Muscle layer of duodenum (tissue), 2 donors: ENCODE measurements at regions not wholly inside any gene's neighbourhood (a gene's known extent, or its start where the extent isn't known, plus 50 kb on each side); places are given as distances from the start of the nearest gene placed in this dataset.
"Not testable (repeated sequence)": the region's sequence is repeated elsewhere in the genome, so short reads cannot be mapped to it uniquely, and the experiment has no call there.

ENCODE experiments used
- H3K27ac ChIP-seq: one replicate; pipeline ENCODE4 v1.7.0; 2013; ENCODE audit warnings: mild to moderate bottlenecking, low read length
- H3K27me3 ChIP-seq: one replicate; pipeline ENCODE4 v1.7.0; 2013; ENCODE audit warnings: low read depth, mild to moderate bottlenecking, control low read depth, low read length
- H3K36me3 ChIP-seq, 2 donors: one replicate each; pipeline ENCODE4 v1.7.0; 2013; ENCODE audit warnings: low read length in 2 of 2, control low read depth in 1 of 2, mild to moderate bottlenecking in 1 of 2; ENCODE audit not compliant: insufficient read depth in 2 of 2, control insufficient read depth in 1 of 2
- H3K4me1 ChIP-seq, 2 donors: one replicate each; pipeline ENCODE4 v1.7.0; 2013; ENCODE audit warnings: low read length in 2 of 2, mild to moderate bottlenecking in 2 of 2, control low read depth in 1 of 2, moderate library complexity in 1 of 2; ENCODE audit not compliant: insufficient read depth in 2 of 2, control insufficient read depth in 1 of 2
- H3K4me3 ChIP-seq, 2 donors: one replicate each; pipeline ENCODE4 v1.7.0; 2013; ENCODE audit warnings: low read length in 2 of 2, low read depth in 1 of 2, mild to moderate bottlenecking in 1 of 2
- H3K9me3 ChIP-seq, 2 donors: one replicate each; pipeline ENCODE4 v1.7.0; 2013; ENCODE audit warnings: low read length in 2 of 2, control low read depth in 1 of 2, mild to moderate bottlenecking in 1 of 2; ENCODE audit not compliant: control insufficient read depth in 1 of 2
- donor health status: healthy.

DNA sequence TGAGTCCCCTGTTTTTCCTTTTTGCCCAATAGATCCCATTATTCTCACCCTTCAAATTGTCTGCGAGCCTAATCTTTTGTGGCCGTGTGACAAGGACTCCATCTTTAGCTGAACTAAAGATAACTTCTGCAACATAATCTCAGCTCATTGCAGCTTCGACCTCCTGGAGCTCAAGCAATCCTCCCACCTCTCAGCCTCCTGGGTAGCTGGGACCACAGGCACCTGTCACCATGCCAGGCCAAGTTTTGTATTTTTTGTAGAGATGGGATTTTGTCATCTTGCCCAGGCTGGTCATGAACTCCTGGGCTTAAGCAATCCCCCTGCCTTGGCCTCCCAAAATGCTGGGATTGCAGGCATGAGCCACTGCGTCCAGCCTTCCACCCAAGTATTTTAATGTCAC, 161.0 kb downstream of the GJA1 start:
- Histone ChIP-seq H3K9me3 (no peaks in the 10 kb centered on the region), H3K36me3 (no peaks in the 10 kb centered on the region), H3K27me3 (no peaks in the 10 kb centered on the region), H3K4me3 (no peak overlapping the region), H3K4me1 (no peaks in the 10 kb centered on the region), H3K27ac (no peak overlapping the region)

- no peak overlapping the region for H3K4me3 ChIP-seq
- no peaks in the 10 kb centered on the region for H3K27me3 ChIP-seq
- no peak overlapping the region for H3K27ac ChIP-seq
- no peaks in the 10 kb centered on the region for H3K9me3 ChIP-seq
- no peaks in the 10 kb centered on the region for H3K36me3 ChIP-seq
- H3K4me1 ChIP-seq, result no peaks in the 10 kb centered on the region
Measured at GRCh38 chr6:121597654-121598053, 162.2 kb downstream of the GJA1 start.

GRCh38 chr6:121599331-121599730, 163.9 kb downstream of the GJA1 start:
- H3K36me3 ChIP-seq, H3K27ac ChIP-seq: not testable (repeated sequence)

DNA sequence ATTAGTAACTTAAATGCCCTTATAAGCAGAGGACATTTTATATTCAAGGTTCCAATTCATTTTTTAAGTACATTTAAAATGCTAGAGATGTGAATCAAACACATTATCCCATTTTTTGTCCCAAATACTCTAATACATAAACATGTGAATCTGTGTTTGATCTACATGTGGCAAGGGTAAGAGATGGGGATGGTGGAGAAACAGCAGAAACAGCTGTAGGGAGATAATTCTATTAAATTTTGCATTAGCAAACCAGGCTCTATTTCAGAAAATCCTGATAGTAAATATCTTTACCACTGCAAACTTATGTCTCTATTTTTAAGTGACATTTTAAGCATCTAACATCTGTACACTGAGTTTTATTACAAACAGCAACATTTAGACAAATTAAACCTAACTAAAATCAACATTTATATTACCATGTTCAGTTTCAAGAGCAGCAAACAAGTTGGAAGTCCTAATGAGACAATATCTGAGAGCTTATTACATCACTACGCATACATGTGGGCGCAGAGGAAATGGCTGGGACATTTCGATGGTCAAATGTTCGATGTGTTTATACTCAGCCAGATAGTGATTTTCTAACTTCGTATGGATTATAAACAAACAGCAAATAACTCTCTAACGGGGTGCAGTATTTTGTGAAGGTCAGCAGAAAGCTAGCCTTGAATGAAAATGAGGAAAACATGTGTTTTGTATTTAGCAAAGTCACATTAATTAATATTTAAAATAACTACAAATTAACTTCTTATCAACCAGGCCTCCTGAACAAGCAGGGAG, 165.1 kb downstream of the GJA1 start:
- H3K27ac ChIP-seq, result no peak overlapping the region
- H3K36me3 ChIP-seq, result no peaks in the 10 kb centered on the region
- H3K27me3 ChIP-seq, result no peaks in the 10 kb centered on the region
- H3K9me3 ChIP-seq, result no peaks in the 10 kb centered on the region
- no peak overlapping the region for H3K4me3 ChIP-seq
- H3K4me1 ChIP-seq, result no peaks in the 10 kb centered on the region

More at GRCh38 chr6:121599331-121599730, 163.9 kb downstream of the GJA1 start:
- H3K4me1 ChIP-seq, H3K4me3 ChIP-seq, H3K27me3 ChIP-seq, H3K9me3 ChIP-seq: not testable (repeated sequence)

DNA sequence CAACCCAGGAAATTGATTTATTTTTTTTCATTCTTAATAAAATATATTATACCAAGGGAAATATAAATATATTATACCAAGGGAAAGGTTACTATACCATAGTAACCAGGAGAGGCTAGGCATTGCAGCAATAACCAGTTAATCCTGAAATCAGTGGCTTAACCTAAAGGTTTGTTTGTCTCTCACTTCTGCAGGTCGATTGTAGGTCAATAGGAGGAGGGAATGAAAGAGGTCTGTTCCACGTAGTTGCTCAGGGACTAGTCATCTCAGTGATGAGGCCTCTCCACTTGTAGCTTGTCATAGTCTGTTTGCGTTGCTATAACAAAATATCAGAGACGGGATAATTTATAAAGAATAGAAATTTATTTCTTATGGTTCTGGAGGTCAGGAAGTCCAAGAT, 168.0 kb downstream of the GJA1 start:
- H3K4me1 ChIP-seq, result no peaks in the 10 kb centered on the region
- no peaks in the 10 kb centered on the region for H3K27me3 ChIP-seq
- no peaks in the 10 kb centered on the region for H3K36me3 ChIP-seq
- no peak overlapping the region for H3K4me3 ChIP-seq
- H3K9me3 ChIP-seq, result no peaks in the 10 kb centered on the region
- H3K27ac ChIP-seq, result no peak overlapping the region

DNA sequence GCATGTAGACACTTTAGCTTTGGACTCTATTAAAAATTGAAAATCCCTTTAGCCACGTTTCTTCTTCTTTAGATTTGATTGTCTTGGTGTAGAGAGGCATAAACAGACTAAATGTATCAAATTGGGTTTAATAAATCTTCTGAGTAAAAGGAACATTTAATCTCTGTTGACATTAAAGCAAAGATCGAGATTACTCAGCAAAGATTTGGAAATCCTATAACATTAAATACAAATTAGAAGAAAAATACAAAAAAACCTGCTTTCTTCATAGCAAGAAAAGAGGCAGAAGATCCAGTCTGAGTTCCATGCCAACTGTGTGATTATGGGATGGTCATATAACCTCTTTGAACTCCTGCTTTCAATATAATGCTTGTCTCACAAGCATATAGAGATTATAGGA, 172.3 kb downstream of the GJA1 start:
- H3K36me3 ChIP-seq, result no peaks in the 10 kb centered on the region
- no peaks in the 10 kb centered on the region for H3K4me1 ChIP-seq
- H3K27ac ChIP-seq, result no peak overlapping the region
- H3K27me3 ChIP-seq, result no peaks in the 10 kb centered on the region
- H3K9me3 ChIP-seq, result no peaks in the 10 kb centered on the region
- H3K4me3 ChIP-seq, result no peak overlapping the region

DNA sequence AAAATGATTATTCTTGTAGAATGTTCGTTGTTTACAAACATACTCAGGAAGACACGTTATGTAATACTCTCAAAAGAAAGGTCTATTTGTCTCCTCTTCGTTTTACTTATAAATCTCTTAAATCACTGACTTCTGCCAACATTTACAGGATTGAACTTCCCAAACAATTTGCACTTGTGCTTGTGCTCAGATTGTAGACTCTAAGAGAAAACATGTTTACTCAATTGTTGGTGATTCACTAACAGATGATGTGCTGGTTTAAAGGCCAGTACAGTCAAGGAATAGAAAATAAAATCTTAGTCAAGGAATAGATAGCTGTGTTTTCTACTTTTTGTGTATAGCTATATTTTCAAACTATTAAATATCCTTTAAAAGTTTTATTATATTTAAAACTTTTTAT, 172.8 kb downstream of the GJA1 start:
- no peaks in the 10 kb centered on the region for H3K27me3 ChIP-seq
- no peaks in the 10 kb centered on the region for H3K36me3 ChIP-seq
- H3K4me1 ChIP-seq, result no peaks in the 10 kb centered on the region
- no peaks in the 10 kb centered on the region for H3K9me3 ChIP-seq
- H3K27ac ChIP-seq, result no peak overlapping the region
- no peak overlapping the region for H3K4me3 ChIP-seq

DNA sequence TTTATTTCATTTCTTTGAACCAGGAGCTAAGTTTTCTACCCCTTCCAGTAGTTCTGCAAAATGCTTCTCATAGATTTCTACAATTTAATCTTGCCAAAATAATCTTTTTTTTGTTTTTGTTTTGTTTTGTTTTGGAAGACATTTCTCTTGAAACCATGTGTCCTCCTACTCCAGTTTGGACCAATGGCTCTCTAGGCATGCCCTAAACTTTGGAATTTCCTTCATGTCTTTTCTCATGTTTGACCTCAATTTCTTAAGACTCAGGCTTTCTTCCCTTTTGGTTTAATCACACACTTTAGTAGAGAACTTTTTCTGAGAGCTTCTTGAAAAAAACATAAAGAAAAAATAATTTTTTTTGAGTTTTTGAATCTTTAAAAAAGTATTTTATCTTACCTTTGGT, 173.8 kb downstream of the GJA1 start:
- H3K36me3 ChIP-seq, result no peaks in the 10 kb centered on the region
- H3K4me3 ChIP-seq, result no peak overlapping the region
- H3K27me3 ChIP-seq, result no peaks in the 10 kb centered on the region
- H3K27ac ChIP-seq, result no peak overlapping the region
- no peaks in the 10 kb centered on the region for H3K4me1 ChIP-seq
- H3K9me3 ChIP-seq, result no peaks in the 10 kb centered on the region

GRCh38 chr6:121612927-121613326, 177.5 kb downstream of the GJA1 start:
- no peak overlapping the region for H3K4me3 ChIP-seq
- no peak overlapping the region for H3K27ac ChIP-seq
- H3K36me3 ChIP-seq, result no peaks in the 10 kb centered on the region
- H3K27me3 ChIP-seq, result no peaks in the 10 kb centered on the region
- no peaks in the 10 kb centered on the region for H3K4me1 ChIP-seq
- no peaks in the 10 kb centered on the region for H3K9me3 ChIP-seq

DNA sequence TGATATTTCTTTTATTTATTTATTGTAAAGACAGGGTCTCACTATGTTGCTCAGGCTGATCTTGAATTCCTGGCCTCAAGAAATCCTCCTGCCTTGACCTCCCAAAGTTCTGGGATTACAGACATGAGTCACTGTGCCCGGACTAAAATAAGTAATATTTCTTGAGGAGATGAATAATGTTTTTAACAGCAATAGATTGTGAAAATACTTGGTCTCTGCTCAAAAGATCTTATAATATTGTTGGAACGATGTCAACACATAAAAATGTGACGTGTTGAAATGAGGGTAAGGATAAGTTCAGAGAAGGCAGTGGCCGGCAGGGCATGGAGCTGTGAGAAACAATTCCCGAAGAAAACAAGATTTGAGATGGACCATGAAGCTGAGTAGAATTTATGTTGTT, 178.7 kb downstream of the GJA1 start:
- H3K27me3 ChIP-seq, result no peaks in the 10 kb centered on the region
- H3K4me1 ChIP-seq, result no peaks in the 10 kb centered on the region
- H3K27ac ChIP-seq, result no peak overlapping the region
- H3K9me3 ChIP-seq, result no peaks in the 10 kb centered on the region
- no peaks in the 10 kb centered on the region for H3K36me3 ChIP-seq
- no peak overlapping the region for H3K4me3 ChIP-seq

GRCh38 chr6:121615493-121615892, 180.0 kb downstream of the GJA1 start:
- no peaks in the 10 kb centered on the region for H3K4me1 ChIP-seq
- H3K27ac ChIP-seq, result no peak overlapping the region
- no peaks in the 10 kb centered on the region for H3K9me3 ChIP-seq
- H3K27me3 ChIP-seq, result no peaks in the 10 kb centered on the region
- H3K4me3 ChIP-seq, result no peak overlapping the region
- H3K36me3 ChIP-seq, result no peaks in the 10 kb centered on the region

DNA sequence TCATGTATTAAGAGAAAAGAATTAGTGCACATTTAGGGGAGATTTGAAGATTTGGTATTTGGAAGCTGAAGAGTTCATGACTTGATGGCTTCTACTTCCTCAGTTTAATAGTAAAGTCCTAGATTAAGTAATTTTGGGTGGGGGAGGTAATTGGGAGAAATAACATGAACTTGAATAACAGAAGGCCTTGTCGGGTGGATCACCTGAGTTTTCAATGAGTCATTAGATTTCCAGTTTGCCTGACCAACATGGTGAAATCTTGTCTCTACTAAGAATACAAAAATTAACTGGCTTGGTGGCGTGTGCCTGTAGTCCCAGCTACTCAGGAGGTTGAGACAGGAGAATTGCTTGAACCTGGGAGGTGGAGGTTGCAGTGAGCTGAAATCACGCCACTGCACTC, 181.0 kb downstream of the GJA1 start:
- Histone ChIP-seq H3K27ac (no peak overlapping the region), H3K36me3 (no peaks in the 10 kb centered on the region), H3K27me3 (no peaks in the 10 kb centered on the region), H3K9me3 (no peaks in the 10 kb centered on the region), H3K4me1 (no peaks in the 10 kb centered on the region), H3K4me3 (no peak overlapping the region)
